ENCODE measurements at regions not wholly inside any gene's neighbourhood (a gene's known extent, or its start where the extent isn't known, plus 50 kb on each side); places are given as distances from the start of the nearest gene placed in this dataset.

DNA sequence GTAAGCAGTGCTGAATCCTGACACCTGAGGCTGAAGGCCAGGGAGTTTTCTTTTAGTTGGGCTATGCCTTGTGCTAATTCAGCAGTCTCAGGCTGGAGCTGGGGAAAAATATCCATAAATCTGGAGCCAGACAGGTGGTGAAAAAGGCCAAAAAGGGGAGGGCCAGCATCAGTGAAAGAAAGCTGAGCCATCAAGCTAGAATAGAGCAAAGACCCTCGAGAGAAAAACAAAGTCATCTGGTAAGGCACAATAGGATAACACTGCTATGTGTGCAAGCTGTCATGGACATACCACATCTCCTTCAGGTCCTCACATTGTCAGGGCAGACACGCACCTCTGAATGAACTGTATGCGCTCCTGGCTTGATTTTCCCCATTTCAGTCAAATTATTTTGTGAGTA, 687.9 kb downstream of the SQOR start:
- TF ChIP-seq SPI1 (IDR thresholded peaks at IDR 0.05; ENCODE audit: low read depth, low read length) = no peak
- no peak for TF ChIP-seq POLR2A (IDR thresholded peaks at IDR 0.05; ENCODE audit: low read depth, low read length)
- TF ChIP-seq PAX5 (IDR thresholded peaks at IDR 0.05; ENCODE audit: insufficient read depth, low read length, severe bottlenecking) = no peak
- TF ChIP-seq POLR2AphosphoS5 (IDR thresholded peaks at IDR 0.05; ENCODE audit: low read depth, low read length) = no peak
